Astrocyte of the spinal cord (primary cell): ENCODE measurements at regions not wholly inside any gene's neighbourhood (a gene's known extent, or its start where the extent isn't known, plus 50 kb on each side); places are given as distances from the start of the nearest gene placed in this dataset.

ENCODE experiments used
- DNase-seq: peaks from one replicate; pipeline ENCODE4 v3.0.0; 2011; ENCODE audit warnings: low read depth, low spot score
- H3K4me3 ChIP-seq: 2 replicates; pipeline ENCODE4 v1.5.1; 2011; ENCODE audit warnings: low read depth, mild to moderate bottlenecking, low read length, moderate library complexity
- in situ Hi-C: cut with HindIII; loops from 2 replicates; pipeline ENCODE4 v1.10.0; 2017; ENCODE audit warnings: low sequenced_read_pairs
- TF ChIP-seq, protein P1 (sequence below): IDR thresholded peaks from 2 replicates; pipeline ENCODE4 v1.5.1; 2012; ENCODE audit warnings: low read depth, mild to moderate bottlenecking, low read length, inconsistent platforms

DNA sequence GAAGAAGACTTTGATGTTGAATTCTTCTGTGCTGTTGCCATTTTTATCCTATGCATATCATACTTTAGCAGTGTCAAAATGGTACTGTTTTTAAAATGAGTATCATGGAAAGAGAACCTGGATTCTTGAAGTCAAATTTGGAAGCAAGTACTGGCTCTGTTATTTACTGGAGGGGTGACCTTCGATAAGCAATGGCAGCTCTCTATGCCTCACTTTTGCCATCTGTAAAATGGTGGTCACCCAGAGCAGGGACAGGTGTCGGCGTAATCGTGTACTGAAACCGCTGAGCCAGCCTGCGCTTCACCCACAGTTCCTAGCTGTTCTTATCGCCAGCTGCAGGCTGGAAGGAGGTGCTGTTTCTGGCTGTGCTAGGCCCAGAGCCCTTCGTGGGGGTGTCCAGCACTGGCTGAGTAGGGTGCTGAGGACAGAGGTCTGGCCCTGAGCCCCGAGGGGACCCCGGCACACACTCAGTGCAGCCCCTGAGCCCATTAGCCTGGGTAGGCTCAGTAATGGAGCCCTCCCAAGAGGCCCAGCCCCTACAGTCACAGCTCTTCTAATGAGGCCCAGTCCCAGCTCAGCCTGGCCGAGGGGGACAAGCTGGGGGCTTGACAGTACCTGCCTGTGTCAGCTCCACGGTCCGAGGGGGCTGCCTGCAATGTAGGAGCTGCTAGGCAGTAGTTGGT, 183.5 kb downstream of the PHETA1 start:
- in situ Hi-C loops, result no loop called here

DNA sequence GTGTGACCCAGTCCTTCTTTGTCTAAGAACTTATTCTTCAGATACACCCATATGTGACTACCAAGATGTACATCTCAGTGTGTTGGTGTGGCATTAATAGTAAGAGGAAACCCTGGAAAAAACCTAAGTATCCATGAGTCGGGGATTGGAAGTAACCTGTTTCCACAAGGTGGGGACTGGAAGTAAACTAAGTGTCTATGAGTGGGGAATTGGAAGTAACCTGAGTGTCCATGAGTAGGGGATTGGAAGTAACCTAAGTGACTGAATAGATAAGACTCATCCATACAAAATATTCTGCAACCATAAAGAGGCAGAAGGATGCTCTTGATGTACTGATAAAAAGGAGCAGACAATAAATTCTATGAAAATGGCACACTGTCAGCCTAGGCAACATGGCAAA, 184.7 kb downstream of the PHETA1 start:
- in situ Hi-C loops, result no loop called here
- no peak overlapping the region for H3K4me3 ChIP-seq
- TF ChIP-seq, protein P1, sequence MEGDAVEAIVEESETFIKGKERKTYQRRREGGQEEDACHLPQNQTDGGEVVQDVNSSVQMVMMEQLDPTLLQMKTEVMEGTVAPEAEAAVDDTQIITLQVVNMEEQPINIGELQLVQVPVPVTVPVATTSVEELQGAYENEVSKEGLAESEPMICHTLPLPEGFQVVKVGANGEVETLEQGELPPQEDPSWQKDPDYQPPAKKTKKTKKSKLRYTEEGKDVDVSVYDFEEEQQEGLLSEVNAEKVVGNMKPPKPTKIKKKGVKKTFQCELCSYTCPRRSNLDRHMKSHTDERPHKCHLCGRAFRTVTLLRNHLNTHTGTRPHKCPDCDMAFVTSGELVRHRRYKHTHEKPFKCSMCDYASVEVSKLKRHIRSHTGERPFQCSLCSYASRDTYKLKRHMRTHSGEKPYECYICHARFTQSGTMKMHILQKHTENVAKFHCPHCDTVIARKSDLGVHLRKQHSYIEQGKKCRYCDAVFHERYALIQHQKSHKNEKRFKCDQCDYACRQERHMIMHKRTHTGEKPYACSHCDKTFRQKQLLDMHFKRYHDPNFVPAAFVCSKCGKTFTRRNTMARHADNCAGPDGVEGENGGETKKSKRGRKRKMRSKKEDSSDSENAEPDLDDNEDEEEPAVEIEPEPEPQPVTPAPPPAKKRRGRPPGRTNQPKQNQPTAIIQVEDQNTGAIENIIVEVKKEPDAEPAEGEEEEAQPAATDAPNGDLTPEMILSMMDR, result no peak
- DNase-seq, result no peak

More for the DNA sequence above, 183.5 kb downstream of the PHETA1 start:
- H3K4me3 ChIP-seq, result no peak overlapping the region
- no peak for DNase-seq
- TF ChIP-seq, protein P1, result no peak

DNA sequence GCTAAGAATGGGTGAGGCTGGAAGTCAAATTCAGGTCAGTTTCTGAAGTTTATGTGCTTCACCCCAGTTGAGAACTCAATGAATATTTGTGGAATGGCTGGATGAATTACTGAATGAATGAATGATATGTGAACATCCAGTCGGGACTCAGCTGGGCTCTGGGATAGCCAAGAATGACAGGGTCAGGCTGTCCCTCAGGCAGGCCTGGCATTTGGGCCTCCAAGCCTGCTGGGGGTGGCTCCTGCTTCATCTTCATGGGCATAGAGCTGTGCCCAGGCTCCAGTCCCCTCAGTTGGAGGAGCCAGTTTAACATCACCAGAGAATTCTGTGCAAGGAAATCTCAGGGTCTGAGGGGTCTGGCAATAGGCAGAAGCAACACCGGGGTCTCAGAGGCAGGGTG, 185.8 kb downstream of the PHETA1 start:
- DNase-seq, result no peak
- TF ChIP-seq, protein P1, result no peak
- H3K4me3 ChIP-seq, result no peak overlapping the region
- in situ Hi-C loops, result no loop called here

DNA sequence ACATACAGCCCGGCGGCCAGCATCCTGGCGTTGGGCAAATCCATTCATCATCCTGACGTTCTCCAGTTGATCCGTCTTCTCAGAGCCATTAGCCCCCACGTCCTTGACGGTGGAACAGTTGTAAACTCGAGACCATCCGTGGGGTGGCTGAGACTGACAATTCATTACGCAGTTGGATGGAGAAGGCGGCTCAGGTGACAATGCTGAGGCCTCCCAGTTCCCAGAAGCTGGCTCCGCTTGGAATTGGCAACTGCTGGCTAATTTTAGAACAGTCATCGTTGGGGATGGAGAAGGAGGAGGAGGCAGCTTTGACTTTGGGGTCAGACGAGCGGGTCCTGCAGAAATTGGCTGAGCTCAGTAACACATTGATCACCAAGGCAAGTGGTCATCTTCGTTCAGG, 186.5 kb downstream of the PHETA1 start:
- in situ Hi-C loops, result no loop called here
- no peak for DNase-seq
- TF ChIP-seq, protein P1, result no peak
- no peak overlapping the region for H3K4me3 ChIP-seq

DNA sequence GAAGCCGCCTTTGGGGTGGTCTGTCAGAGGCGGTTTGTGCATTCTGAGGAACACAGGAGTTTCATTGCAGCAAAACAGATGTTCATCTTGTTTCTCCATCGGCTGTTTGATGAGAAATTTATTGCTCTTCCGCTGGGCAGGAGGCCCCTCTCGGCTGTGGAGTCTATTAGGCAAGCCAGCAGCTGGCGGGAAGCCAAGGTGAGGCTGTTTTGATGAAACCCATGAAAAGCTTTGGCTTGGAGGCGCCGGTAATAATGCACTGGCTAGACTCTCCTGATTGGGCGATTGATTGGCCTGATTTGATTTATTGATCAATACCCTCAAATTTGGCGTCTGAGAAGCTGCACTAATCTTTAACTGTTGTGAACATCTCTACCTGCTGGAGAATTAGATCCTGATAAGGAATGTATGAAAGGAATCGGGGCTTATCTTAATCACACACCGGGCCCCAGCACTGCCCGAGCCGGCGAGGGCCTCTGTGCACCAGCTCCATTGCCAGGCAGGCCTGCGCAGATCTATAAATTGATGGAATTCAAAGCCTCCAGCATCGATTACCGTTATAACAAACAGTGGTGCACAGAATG, 187.7 kb downstream of the PHETA1 start:
- H3K4me3 ChIP-seq, result no peak overlapping the region
- no peak for DNase-seq
- TF ChIP-seq, protein P1, result no peak
- in situ Hi-C loops, result no loop called here

DNA sequence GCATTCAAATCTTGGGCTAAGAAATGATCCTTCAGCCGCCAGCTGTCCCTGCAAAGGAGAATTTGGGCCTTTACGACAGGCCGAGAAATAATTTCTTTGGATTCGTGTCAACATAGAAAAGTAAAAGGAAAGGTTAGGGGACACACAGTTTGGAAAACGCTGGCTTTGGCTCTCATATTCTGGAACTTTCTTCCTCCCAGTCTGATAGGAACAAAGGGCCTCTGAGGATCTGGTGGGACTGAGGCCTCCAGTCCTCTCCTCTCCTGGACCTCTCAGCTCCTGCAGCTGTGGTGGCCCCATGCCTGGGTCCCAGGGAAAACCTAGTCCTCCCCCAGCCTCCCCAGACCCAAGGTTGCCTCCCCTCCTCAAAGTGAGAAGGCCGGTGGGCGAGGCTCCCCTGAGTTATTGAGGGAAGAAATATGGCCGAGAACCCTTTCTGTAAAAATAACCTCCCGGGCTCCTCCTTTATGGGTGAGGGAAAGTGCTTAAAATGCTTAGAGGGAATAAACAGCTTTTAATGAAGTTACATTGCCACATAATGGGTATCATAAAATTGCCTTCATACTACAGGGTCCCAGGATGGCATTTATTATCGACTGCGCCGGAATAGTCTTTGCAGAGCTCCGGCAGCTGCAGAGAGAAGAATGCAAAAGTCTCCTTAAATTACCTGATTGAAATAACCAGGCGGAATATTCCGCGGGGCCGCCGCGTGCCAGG, 188.3 kb downstream of the PHETA1 start:
- DNase-seq, result no peak
- in situ Hi-C loops, result no loop called here

More for the DNA sequence above, 188.3 kb downstream of the PHETA1 start:
- no peak overlapping the region for H3K4me3 ChIP-seq
- TF ChIP-seq, protein P1, result no peak
